ENCODE measurements at regions not wholly inside any gene's neighbourhood (a gene's known extent, or its start where the extent isn't known, plus 50 kb on each side); places are given as distances from the start of the nearest gene placed in this dataset.
"Not testable (repeated sequence)": the region's sequence is repeated elsewhere in the genome, so short reads cannot be mapped to it uniquely, and the experiment has no call there.

- H3K9me3 ChIP-seq = no peaks in the 10 kb centered on the region
- H3K4me1 ChIP-seq (ENCODE audit: low read depth) = no peaks in the 10 kb centered on the region
- no peak for DNase-seq
- ATAC-seq = no peak
- intact Hi-C loops (cut with DNase I, micrococcal nuclease) = no loop called here
- TF ChIP-seq, protein P1, sequence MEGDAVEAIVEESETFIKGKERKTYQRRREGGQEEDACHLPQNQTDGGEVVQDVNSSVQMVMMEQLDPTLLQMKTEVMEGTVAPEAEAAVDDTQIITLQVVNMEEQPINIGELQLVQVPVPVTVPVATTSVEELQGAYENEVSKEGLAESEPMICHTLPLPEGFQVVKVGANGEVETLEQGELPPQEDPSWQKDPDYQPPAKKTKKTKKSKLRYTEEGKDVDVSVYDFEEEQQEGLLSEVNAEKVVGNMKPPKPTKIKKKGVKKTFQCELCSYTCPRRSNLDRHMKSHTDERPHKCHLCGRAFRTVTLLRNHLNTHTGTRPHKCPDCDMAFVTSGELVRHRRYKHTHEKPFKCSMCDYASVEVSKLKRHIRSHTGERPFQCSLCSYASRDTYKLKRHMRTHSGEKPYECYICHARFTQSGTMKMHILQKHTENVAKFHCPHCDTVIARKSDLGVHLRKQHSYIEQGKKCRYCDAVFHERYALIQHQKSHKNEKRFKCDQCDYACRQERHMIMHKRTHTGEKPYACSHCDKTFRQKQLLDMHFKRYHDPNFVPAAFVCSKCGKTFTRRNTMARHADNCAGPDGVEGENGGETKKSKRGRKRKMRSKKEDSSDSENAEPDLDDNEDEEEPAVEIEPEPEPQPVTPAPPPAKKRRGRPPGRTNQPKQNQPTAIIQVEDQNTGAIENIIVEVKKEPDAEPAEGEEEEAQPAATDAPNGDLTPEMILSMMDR (IDR thresholded peaks at IDR 0.05) = no peak
- no peak overlapping the region for H3K4me3 ChIP-seq
- H3K36me3 ChIP-seq (ENCODE audit: low read depth) = no peaks in the 10 kb centered on the region
Observed at GRCh38 chr3:193915613-193916012, 220.3 kb upstream of the HES1 start.

DNA sequence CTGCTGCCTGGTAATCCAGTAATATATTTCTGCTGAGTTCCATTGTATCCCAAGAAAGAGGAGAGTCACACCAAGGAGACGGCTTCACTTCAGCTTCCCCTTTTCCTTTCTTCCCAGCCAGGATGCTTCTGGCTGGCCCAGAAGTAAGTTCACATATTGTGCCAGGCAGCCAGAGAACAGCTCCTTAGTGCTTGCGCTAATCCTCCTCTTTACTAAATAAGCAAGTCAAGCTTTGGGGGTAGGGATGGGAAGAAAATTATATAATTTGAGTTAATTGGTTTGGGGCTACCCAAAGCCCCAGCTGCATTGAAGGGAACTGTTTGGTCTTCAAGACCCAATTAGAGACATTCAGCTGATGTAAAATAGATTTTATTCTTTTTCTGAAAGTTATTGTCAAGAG lies 218.8 kb upstream of the HES1 start:
- Histone ChIP-seq H3K36me3 (ENCODE audit: low read depth) (no peaks in the 10 kb centered on the region), H3K9me3 (no peaks in the 10 kb centered on the region), H3K4me1 (ENCODE audit: low read depth) (no peaks in the 10 kb centered on the region), H3K4me3 (no peak overlapping the region)
- intact Hi-C loops (cut with DNase I, micrococcal nuclease) = no loop called here
- DNase-seq (no peak), ATAC-seq (no peak)
- TF ChIP-seq, protein P1 (IDR thresholded peaks at IDR 0.05) = no peak

DNA sequence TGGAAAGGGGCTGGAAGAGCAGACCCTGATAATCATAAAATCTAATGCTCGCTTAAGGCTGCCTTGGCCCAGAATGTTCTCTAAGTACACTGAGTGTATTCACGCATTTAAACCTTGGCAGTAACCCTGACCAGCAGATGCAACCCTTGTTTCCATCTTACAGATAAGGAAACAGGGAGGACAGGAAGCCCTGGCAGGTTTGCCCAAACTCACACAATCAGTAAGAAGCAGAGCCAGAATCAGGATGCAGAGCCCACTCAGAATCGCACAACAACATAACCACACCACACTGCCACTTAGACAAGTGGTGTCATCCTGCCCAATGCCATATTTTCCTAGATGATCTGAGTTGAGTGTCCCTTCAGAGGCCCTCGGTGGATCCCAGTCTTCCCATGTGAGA lies 214.5 kb upstream of the HES1 start:
- TF ChIP-seq, protein P1 (IDR thresholded peaks at IDR 0.05) = no peak
- Histone ChIP-seq H3K36me3 (ENCODE audit: low read depth) (no peaks in the 10 kb centered on the region), H3K4me3 (no peak overlapping the region), H3K9me3 (peaks cover 5% of the 10 kb centered on the region), H3K4me1 (ENCODE audit: low read depth) (no peaks in the 10 kb centered on the region)
- DNase-seq (no peak), ATAC-seq (no peak)
- intact Hi-C loops (cut with DNase I, micrococcal nuclease) = no loop called here

DNA sequence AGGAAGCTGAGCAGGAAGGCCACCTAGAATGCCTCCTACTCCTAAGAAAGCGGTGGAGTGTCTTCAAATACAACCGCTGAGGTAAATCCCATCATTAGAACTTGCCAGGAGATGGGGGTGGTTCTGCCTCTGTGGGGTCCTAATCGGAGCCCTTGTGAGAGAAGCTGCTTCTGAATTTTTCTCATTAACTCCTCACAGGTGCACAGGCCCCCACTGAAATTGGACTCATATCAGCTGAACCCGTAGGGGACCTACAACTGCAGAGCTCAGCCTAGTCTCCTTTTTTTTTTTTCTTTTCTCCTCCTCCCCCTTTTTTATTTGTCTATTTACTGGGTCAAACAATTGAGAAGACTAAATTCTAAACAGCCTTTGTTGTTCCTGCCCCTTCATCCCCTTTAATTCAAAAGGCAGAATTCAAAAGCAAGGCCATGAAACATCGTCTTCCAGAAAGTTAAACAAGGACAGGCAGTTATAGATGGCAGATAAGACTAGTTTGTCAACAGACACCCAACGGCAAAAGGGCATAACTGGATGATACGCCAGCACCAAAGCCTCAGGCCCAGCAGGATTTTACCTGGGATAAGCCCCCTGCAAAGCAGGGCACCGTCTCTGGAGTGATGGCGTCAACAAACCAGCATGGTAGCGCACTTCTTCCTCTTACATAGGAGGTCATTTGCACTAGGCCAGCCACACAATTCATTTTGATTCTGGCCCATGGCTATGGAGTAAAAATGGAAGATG lies 213.7 kb upstream of the HES1 start:
- no peak for ATAC-seq
- intact Hi-C loops (cut with DNase I, micrococcal nuclease) = no loop called here
- TF ChIP-seq, protein P1 (IDR thresholded peaks at IDR 0.05) = no peak
- no peaks in the 10 kb centered on the region for H3K36me3 ChIP-seq (ENCODE audit: low read depth)
- no peak for DNase-seq
- no peaks in the 10 kb centered on the region for H3K4me1 ChIP-seq (ENCODE audit: low read depth)
- H3K4me3 ChIP-seq = no peak overlapping the region
- H3K9me3 ChIP-seq = peaks cover 5% of the 10 kb centered on the region

GRCh38 chr3:193923958-193924357 lies 212.0 kb upstream of the HES1 start:
- H3K36me3 ChIP-seq (ENCODE audit: low read depth); H3K4me1 ChIP-seq (ENCODE audit: low read depth); DNase-seq; H3K4me3 ChIP-seq; ATAC-seq; H3K9me3 ChIP-seq; intact Hi-C loops (cut with DNase I, micrococcal nuclease): not testable (repeated sequence)

GRCh38 chr3:193926071-193926470 lies 209.9 kb upstream of the HES1 start:
- H3K4me1 ChIP-seq (ENCODE audit: low read depth); H3K9me3 ChIP-seq; H3K36me3 ChIP-seq (ENCODE audit: low read depth); intact Hi-C loops (cut with DNase I, micrococcal nuclease); DNase-seq; H3K4me3 ChIP-seq; ATAC-seq: not testable (repeated sequence)

DNA sequence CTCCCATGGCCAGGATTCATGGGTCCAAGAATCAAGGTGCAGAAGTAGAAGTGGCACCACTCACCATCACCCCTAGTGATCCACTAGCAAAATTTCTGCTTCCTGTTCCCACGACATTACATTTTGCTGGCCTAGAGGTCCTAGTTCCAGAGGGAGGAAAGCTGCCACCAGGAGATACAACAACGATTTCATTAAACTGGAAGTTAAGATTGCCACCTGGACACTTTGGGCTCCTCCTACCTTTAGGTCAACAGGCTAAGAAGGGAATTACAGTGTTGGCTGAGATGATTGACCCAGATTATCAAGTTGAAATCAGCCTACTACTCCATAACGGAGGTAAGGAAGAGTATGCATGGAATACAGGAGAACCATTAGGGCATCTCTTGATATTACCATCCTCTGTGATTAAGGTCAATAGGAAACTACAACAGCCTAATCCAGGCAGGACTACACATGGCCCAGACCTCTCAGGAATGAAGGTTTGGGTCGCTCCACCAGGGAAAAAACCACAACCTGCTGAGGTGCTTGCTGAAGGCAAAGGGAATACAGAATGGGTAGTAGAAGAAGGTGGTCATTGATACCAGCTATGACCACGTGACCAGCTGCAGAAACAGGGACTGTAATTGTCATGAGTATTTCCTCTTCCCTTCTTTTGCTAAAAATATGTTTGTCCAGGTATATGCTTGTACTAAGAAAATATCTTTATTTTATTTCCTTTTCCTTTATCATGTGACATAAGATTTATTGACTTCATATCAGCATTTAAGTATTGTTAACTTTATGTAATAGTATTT lies 208.3 kb upstream of the HES1 start:
- ATAC-seq; H3K4me3 ChIP-seq; H3K4me1 ChIP-seq (ENCODE audit: low read depth); intact Hi-C loops (cut with DNase I, micrococcal nuclease); H3K9me3 ChIP-seq; DNase-seq; H3K36me3 ChIP-seq (ENCODE audit: low read depth): not testable (repeated sequence)
